NB4 (cell line): ENCODE measurements at regions not wholly inside any gene's neighbourhood (a gene's known extent, or its start where the extent isn't known, plus 50 kb on each side); places are given as distances from the start of the nearest gene placed in this dataset.

Experiments used
- MYC ChIP-seq: IDR thresholded peaks from 2 replicates; pipeline ENCODE4 v1.6.1; 2011; ENCODE audit warnings: low read depth, low read length
- POLR2A ChIP-seq: IDR thresholded peaks from 2 replicates; pipeline ENCODE4 v1.6.1; 2011; ENCODE audit warnings: mild to moderate bottlenecking; ENCODE audit not compliant: insufficient read length; ENCODE audit errors: extremely low read depth
- TF ChIP-seq, protein P1 (sequence below): IDR thresholded peaks from one replicate; pipeline ENCODE4 v1.5.1; 2012; ENCODE audit warnings: low read depth, low read length

DNA sequence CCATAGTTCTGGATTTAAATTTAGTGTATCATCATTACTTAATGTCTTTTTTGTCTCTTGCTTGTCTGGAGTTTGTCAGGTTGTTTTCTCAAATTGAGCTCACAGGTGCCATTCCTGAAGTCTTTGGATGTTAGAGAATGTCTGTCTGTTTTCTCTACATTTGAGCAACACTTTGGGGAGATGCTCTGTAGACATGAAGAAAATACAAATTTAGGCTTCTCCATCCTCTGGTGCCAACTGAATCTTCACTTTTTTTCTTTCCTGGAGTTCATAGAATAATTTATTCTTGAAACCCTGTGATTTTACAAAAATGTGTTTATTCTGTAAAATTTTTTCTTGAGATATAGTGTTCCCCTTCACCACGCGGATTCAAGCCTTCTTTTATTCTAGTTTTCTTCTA lies 256.4 kb upstream of the HDAC4 start:
- TF ChIP-seq POLR2A (no peak), MYC (no peak)
- TF ChIP-seq, protein P1, sequence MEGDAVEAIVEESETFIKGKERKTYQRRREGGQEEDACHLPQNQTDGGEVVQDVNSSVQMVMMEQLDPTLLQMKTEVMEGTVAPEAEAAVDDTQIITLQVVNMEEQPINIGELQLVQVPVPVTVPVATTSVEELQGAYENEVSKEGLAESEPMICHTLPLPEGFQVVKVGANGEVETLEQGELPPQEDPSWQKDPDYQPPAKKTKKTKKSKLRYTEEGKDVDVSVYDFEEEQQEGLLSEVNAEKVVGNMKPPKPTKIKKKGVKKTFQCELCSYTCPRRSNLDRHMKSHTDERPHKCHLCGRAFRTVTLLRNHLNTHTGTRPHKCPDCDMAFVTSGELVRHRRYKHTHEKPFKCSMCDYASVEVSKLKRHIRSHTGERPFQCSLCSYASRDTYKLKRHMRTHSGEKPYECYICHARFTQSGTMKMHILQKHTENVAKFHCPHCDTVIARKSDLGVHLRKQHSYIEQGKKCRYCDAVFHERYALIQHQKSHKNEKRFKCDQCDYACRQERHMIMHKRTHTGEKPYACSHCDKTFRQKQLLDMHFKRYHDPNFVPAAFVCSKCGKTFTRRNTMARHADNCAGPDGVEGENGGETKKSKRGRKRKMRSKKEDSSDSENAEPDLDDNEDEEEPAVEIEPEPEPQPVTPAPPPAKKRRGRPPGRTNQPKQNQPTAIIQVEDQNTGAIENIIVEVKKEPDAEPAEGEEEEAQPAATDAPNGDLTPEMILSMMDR: no peak
